Heart right ventricle (tissue), 16 donors: ENCODE measurements at regions not wholly inside any gene's neighbourhood (a gene's known extent, or its start where the extent isn't known, plus 50 kb on each side); places are given as distances from the start of the nearest gene placed in this dataset.

ENCODE experiments used
- ATAC-seq, 8 donors: fragments of 200-7000 bp; cut with Tn5 transposase; one replicate each; pipeline ENCODE4 v1.9.1; 2020; ENCODE audit warnings: mild to moderate bottlenecking in 8 of 8, moderate library complexity in 8 of 8, moderate number of reproducible peaks in 1 of 8
- DNase-seq, 2 donors: peaks; one replicate each; pipeline ENCODE4 v3.0.0-alpha.2; 2020
- H3K27ac ChIP-seq, 10 donors: fragments of 200-600 bp; sonication (generic) in 2 of 10; one replicate each; pipeline versions ENCODE4 v1.5.0 to v1.8.0; 2020 to 2022; ENCODE audit warnings: mild to moderate bottlenecking in 3 of 10
- H3K27me3 ChIP-seq, 7 donors: fragments of 200-600 bp; one replicate each; pipeline ENCODE4 v1.8.0; 2021 to 2022; ENCODE audit warnings: mild to moderate bottlenecking in 2 of 7
- H3K36me3 ChIP-seq, 9 donors: fragments of 200-600 bp; sonication (generic) in 1 of 9; one replicate each; pipeline versions ENCODE4 v1.5.0 to v1.8.0; 2020 to 2022; ENCODE audit warnings: mild to moderate bottlenecking in 2 of 9
- H3K4me1 ChIP-seq, 9 donors: fragments of 200-600 bp; sonication (generic) in 1 of 9; one replicate each; pipeline versions ENCODE4 v1.5.0 to v1.8.0; 2020 to 2022; ENCODE audit warnings: mild to moderate bottlenecking in 4 of 9
- H3K4me3 ChIP-seq, 10 donors: fragments of 200-600 bp; sonication (generic) in 2 of 10; one replicate each; pipeline versions ENCODE4 v1.5.0 to v1.8.0; 2020 to 2022; ENCODE audit warnings: mild to moderate bottlenecking in 7 of 10, moderate library complexity in 2 of 10
- H3K9me3 ChIP-seq, 11 donors: fragments of 200-600 bp in 10 of 11; sonication (generic) in 2 of 11; one replicate each; pipeline versions ENCODE4 v1.5.0 to v1.8.0; 2013 to 2022; ENCODE audit warnings: mild to moderate bottlenecking in 2 of 11, control low read depth in 1 of 11, moderate library complexity in 1 of 11
- WGBS, 2 donors: extraction: QIAGEN DNeasy Blood & Tissue Kit; methylation state at CpG; one replicate each; pipeline ENCODE4 v1.1.7; 2013; ENCODE audit warnings: inconsistent platforms in 1 of 2; 5-methylcytosine and 5-hydroxymethylcytosine counted together
- intact Hi-C, 10 donors: fragments of 100-400 bp; cut with DNase I; formaldehyde crosslinking; loops; one replicate each; pipeline versions ENCODE4 v1.11.1 to v1.14.2; 2022
- TF ChIP-seq, protein P1 (sequence below), 9 donors: fragments of 200-600 bp; sonication (generic) in 2 of 9; IDR thresholded peaks; one replicate each; pipeline versions ENCODE4 v1.5.0 to v1.8.0; 2021 to 2022; ENCODE audit warnings: antibody characterized with exemption in 9 of 9, mild to moderate bottlenecking in 5 of 9, moderate library complexity in 1 of 9
- donor health status: Arrhythmogenic right ventricular cardiomyopathy.
- donor health status: ischemic (EF 13 %, LVEDD 7.1; RV severe dilation, severe dysfunction).
- donor health status: healthy with polysubstance abuse.
- donor health status: DM: no; HTN: yes; CAD: no.
- donor health status: DM: no; HTN: no; CAD: no.
- donor health status: ischemic (EF 25% LVEDD 6.9; RV normal size, moderate dysfunction).
- donor health status: ischemic (EF 25% LVEDD 5.7; RV mildly dilated, moderate dysfunction).
- donor health status: healthy.
- donor health status: DM: yes; HTN: yes; CAD: no.
- donor health status: Ischemic cardiomyopathy.
- donor health status: ischemic (EF 35%, LVEDD 5.7; RV mildly dilated, moderate dysfunction).
- donor health status: nonischemic (EF 11% LVEDD 7.7; RV severe dilation, severe dysfunction).
- donor health status: DM: yes; HTN: yes; CAD: no.
- donor health status: PGD.
- donor health status: ischemic (EF 29% LVEDD 5.4; RV normal size, mild dysfunction).
- donor health status: nonischemic (EF 23%, LVEDD 6.1; RV moderate dilation, normal function).

DNA sequence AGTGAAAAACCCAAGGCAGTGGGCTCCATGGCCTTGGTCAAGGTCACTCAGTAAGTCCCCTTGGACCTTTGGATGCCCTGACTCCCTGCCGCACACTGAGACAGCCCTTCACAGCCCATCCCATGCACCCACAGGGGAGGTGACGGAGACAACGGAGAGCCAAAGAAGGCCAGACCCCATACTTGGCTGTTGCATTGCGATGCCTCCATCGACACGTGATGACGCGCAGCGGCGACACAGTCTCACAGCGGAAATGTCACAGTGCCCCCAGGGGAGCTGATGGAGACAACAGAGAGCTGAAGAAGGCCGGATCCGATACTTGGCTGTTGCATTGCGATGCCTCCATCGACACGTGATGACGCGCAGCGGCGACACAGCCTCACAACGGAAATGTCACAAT is 282.4 kb downstream of the TEX29 start:
- TF ChIP-seq, protein P1, sequence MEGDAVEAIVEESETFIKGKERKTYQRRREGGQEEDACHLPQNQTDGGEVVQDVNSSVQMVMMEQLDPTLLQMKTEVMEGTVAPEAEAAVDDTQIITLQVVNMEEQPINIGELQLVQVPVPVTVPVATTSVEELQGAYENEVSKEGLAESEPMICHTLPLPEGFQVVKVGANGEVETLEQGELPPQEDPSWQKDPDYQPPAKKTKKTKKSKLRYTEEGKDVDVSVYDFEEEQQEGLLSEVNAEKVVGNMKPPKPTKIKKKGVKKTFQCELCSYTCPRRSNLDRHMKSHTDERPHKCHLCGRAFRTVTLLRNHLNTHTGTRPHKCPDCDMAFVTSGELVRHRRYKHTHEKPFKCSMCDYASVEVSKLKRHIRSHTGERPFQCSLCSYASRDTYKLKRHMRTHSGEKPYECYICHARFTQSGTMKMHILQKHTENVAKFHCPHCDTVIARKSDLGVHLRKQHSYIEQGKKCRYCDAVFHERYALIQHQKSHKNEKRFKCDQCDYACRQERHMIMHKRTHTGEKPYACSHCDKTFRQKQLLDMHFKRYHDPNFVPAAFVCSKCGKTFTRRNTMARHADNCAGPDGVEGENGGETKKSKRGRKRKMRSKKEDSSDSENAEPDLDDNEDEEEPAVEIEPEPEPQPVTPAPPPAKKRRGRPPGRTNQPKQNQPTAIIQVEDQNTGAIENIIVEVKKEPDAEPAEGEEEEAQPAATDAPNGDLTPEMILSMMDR (IDR thresholded peaks at IDR 0.05): no peak
- no peak for DNase-seq
- Histone ChIP-seq H3K36me3 (no peaks in the 10 kb centered on the region), H3K4me1 (no peaks in the 10 kb centered on the region), H3K27me3 (peaks cover 0 to 36% (median 25%) of the 10 kb centered on the region in 7 donors), H3K27ac (no peak overlapping the region), H3K9me3 (no peaks in the 10 kb centered on the region), H3K4me3 (no peak overlapping the region)
- intact Hi-C loops: no loop called here
- WGBS, 2 donors: 90 to 92% methylated on average over 21 of the region's 21 CpGs
- no peak for ATAC-seq

DNA sequence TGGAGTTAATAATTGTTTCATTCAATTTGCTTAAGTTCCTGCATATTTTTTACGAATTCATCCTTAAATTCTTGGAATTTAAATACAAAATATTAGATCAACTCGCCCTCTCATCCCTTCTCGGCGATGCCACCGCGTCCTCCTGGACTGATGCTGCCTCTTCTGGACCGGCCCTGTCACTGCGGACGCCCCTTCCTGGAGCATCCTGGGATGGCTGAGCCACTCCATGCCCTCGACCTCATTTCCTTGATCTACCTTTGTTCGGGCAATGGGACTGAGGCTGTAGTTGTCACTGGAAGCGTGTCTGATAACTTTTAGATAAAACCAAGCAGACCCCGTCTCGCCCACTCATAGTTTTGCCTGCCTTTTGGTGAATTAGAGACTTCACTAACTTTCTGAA is 283.7 kb downstream of the TEX29 start:
- 67 to 74% methylated on average over 14 of the region's 14 CpGs for WGBS, 2 donors
- intact Hi-C loops: no loop called here
- Histone ChIP-seq H3K4me3 (no peak overlapping the region), H3K36me3 (no peaks in the 10 kb centered on the region), H3K27ac (no peak overlapping the region), H3K4me1 (no peaks in the 10 kb centered on the region), H3K9me3 (no peaks in the 10 kb centered on the region), H3K27me3 (peaks cover 0 to 28% (median 15%) of the 10 kb centered on the region in 7 donors)
- TF ChIP-seq, protein P1 (IDR thresholded peaks at IDR 0.05): no peak
- no peak for ATAC-seq
- no peak for DNase-seq

DNA sequence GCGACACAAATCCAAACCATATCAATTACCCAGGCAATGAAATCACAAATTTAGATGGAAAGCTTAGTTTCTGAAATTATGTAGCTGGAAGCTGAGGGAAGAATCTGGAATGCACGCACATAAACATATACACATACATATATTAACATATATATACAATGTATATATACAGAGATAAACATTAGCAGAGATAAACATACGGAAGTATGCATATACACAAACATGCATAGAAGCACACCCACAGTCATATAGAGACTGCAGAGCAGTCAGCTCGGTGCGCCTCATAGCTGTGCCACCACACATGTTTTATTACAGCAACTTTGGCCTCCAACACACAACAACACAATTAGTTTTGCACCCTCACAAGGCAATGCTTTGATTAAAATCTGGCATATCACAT is 288.1 kb downstream of the TEX29 start:
- WGBS, 2 donors: 92 to 93% methylated on average over 5 of the region's 5 CpGs

DNA sequence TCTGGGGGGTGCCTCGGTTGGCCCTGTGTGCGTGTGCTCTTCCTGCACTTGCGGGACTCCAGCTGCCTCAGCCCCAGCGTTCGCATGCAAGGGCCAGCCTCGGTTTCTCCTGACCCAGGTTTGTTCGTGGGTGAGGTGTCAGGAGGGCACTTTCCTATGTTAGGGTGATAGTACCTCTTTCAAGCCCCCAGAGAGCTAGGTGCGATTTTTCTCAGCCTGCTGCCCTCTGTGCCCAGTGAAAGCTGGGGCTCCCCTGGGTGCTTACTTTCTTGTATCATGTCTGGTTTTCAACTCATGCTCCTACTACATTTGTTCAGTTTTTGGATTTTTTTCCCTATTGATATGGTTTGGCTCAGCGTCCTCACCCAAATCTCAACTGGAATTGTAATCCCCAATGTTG is 289.2 kb downstream of the TEX29 start:
- TF ChIP-seq, protein P1 (IDR thresholded peaks at IDR 0.05): no peak
- 86 to 88% methylated on average over 9 of the region's 9 CpGs for WGBS, 2 donors
- ATAC-seq (no peak), DNase-seq (no peak)
- Histone ChIP-seq H3K27me3 (peaks cover 0 to 23% (median 11%) of the 10 kb centered on the region in 7 donors), H3K9me3 (no peaks in the 10 kb centered on the region), H3K27ac (no peak overlapping the region), H3K4me3 (no peak overlapping the region), H3K4me1 (no peaks in the 10 kb centered on the region), H3K36me3 (no peaks in the 10 kb centered on the region)
- intact Hi-C loops: no loop called here

More for the DNA sequence above, 288.1 kb downstream of the TEX29 start:
- Histone ChIP-seq H3K4me1 (no peaks in the 10 kb centered on the region), H3K9me3 (no peaks in the 10 kb centered on the region), H3K4me3 (no peak overlapping the region), H3K27me3 (peaks cover 0 to 15% (median 11%) of the 10 kb centered on the region in 7 donors), H3K27ac (no peak overlapping the region), H3K36me3 (no peaks in the 10 kb centered on the region)
- intact Hi-C loops: no loop called here
- ATAC-seq (no peak), DNase-seq (no peak)
- TF ChIP-seq, protein P1 (IDR thresholded peaks at IDR 0.05): no peak
